ENCODE measurements at regions not wholly inside any gene's neighbourhood (a gene's known extent, or its start where the extent isn't known, plus 50 kb on each side); places are given as distances from the start of the nearest gene placed in this dataset.

DNA sequence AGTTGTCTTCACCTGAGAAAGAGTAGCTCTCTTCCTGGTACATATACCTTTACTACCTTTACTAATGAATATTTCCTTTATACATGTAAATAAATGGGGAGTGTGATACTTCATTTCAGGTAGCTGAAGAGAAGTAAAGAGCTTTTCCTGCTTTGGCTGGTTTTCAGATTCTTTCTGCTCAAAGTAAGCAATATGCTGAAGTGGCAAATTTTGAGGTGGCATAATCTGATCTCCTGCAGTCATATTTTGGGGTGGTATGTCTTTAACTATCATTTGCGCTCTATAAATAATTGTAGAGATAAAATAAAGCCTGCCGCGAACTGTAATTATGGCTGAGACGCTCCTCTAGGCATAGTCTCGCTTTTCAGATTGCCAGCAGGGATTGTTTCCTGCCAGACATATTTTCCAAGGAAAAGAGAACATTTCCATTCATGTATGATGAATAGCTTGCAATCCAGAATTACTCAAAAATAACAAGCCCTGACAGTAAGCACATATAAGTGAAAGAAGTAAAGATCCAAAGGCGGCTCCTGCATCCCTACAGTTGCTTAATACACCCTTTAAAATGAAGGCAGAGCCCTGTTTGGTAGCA lies 200.7 kb downstream of the C12orf50 start:
- DNase-seq, result no peak

DNA sequence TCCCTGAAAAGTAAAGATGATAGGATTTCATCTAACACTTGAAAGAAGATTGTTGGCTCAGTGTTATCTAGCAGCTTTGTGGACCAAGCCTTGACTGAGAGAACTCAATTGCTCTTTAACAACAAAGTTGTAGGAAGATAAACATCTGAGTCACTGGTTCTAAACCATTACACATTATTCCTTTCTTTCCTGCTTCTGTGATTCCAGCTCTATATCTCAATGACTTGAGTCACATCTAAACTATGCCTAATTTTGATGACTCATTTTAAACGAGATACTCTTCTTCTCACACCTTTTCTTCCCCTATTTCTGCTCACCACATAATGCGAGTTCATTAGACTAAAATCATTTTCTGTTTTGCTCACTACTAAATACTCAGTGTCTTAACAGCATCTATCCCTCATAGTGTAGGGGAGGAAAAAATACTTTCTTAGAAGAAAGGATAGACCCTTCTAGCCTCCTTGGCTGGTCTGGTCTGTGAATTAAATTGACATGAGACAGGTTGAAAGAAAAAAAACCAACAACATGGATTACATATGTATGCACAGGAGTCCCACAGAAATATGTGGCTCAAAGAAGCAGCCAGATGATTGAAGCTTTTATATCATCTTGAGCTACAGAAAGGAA lies 201.4 kb downstream of the C12orf50 start:
- DNase-seq, result no peak

DNA sequence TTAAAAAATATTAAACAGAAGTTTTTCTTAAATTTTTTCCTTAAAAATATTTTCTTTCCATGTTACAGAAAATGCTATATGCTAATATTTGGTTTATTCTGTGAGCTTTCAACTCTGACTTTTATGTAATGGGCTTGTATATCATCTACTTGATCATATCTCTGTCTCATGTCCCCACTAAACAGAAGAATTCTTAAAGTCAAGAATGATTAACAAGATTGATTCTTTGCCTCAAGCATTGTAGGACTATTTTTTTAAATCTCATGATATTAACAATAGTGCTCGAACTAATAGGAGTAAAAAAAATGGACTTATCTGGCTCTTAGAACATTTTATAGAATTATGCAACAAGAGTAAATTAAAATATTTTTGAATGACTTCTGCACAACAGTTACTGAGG lies 206.3 kb downstream of the C12orf50 start:
- no peak for DNase-seq

DNA sequence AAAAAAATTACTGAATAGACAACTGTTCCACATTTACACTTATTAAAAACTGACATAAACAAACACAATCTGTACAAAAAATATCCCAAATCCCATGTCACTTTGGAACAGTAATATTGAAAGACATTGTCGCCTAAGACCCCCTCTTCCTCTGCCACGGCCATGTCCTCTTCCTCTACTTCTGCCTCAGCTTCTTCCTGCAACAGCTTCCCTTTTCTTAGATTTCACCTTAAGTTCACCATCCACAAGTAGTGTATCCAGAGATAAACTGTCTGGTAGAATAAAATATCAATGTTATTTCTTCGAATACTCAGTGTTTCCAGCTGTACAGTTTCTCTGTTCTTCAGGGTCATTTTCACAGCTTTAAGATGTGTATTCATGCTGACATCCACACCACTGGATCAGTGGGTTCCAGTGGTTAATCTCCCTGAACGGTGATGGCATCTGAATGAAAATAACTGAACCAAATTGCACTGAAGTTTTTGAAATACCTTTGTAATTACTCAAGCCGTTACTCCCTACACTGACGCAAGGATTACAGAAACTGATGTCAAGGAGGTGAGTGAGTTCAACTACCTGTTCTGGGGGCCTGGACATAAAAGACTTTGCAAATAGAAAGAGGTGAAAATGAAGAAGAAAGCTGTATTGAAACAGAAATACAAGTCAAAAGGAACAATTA lies 208.5 kb downstream of the C12orf50 start:
- DNase-seq, result no peak

DNA sequence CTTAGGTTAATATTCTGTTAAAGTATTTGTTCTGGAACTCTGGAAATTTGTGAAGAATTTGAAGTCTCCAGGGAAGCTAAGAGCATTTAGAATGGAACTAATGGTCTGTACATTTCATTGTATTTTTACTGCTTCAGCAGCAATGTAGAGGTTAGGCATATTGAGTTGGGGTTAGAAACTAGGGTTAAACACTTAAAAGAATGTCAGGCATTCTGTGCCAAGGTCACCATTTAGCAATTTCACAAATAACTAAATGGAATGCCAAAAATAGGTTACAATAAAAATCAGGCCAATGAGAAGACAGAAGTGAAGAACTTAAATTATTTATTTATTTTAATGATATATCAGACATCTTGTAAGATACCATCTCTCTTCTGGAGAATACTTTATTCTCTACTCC lies 210.8 kb downstream of the C12orf50 start:
- no peak for DNase-seq

DNA sequence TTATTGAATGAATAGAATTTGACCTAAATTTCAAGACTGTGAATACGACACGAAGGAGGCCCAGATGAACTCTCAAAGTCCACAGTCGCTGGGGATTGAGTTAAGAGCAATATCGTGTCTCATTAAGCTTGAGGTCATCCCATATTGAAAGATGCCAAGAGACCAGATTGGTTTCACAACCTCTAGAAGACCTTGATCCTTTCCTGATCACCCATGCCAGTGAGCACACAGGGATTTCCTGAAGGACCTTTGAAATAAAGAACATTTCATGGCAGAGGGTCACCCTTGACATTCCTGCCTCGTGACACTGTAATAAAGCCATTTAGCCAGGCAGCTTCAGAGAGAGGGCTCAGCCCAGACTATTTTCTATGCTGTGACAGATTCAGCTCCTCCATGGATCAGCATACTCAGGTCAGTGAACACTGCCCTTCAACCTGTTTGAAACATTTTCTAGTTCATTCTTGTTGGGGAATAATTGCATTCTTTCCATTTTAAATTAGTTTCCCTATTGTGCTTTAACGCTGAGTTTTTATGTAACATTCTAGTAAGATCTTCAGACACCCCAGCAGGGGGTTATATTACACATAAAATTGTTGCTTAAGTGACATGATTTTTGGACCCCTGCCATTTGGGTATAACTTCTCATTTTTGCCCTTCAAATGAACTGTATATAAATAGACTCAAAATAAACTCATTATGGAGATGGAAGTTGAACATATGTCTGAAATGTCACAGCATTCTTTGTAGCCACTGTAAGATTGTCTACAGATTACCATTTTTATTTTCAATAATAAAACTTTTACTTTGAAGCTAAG lies 213.2 kb downstream of the C12orf50 start:
- no peak for DNase-seq

DNA sequence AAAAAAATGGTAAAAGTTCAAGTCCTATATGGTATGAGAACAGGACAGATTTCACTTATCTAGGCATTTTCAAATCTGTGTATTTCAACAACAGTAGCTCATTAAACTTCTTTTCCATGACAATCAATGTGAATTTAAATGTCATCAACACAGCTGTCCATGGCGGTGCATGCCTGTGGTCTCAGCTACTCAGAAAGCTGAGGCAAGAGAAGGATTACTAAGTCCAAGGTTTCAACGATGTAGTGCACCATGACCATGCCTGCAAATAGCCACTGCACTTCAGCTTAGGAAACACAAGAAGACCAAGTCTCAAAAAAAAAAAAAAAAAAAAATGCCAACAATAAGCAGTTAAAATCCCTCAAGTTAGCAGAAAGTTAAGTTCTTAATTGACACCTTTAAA lies 214.6 kb downstream of the C12orf50 start:
- DNase-seq, result no peak

DNA sequence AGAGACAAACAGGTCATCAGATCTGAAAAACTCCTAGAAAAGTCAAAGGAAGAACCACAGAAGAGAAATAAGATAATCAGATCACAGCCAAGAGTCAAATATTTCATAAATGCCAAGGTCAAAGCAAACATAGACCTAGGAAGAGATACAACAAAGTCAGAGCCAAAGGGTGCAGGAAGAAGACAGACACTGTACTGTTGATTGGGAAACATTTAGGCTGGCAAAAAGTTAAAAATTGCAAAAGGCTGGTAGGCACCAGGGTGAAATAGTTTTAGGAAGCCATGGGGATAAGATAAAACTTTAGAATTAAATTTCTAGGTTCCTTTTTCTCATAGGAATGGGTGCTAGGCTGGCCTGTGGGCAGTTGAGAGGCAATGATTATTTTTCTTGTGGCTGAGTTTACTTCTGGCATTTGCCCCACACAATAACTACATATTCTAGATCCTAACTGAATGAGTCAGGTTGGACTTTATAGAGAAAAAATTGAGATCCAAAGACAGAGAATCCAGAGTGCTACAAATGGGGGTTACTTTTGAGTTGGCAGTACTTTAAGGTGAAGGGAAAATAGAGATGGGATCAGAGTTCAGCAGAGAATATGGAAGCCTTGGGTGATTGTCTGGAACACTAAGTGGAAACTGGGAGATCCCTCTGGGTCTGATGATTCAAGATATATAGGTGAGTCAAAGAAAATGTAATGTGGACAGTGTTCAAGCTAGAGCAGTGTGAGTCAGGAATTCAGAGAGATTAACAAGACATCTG lies 215.5 kb downstream of the C12orf50 start:
- no peak for DNase-seq

DNA sequence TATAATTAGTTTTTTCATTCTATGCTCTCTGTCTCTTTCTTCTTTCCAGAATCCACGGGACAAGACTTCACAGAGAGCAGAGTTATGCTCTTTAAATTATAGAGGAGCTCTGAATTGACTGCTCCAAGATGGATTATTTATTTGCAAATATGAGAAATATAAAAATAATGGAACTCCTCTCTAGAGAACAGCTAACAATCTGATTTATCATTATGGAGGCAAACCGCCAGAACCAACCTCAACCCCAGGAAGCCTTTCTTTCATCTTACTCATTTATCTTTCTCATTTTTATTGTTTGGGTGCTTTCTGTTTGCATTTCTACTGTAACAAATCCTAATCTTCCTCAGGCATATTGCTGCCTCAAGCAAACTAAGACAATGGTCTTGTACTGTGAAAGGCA lies 216.5 kb downstream of the C12orf50 start:
- DNase-seq, result no peak

DNA sequence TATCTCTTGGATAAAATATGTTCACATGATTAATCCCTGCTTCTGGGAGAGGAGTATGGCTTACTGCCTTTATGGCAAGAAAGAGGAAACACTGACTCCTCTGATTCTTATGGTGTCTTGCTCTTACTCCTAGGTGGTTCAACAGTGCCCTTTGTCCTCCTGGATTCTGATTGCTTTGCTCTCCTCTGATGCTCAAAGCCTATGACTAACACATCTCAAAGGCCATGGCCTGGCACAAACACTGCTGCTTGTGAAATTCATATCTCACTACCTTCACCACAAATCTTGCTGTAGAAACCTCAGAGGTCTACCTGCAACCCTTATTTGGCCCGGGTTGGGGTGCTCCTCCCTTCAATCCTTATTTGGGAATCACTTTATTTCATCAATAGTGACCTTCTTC lies 217.2 kb downstream of the C12orf50 start:
- DNase-seq, result no peak

DNA sequence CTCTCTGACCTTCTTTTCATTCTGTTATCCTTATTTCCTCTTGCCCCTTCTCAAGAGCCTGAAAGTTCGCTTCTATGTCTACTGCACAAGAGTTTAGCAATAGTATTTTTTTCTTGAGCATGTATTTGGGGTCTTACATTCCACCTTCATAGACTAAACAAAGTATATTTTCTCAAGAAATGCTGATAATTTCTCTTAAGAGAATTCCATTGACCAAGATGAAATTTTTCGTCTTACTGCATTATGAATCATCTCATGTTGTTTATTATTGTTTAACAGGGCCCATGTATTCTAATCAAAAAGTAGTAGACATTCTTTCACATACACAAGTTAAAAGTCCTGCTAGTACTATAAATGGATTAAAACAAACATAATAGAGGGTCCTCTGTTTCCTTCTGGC lies 219.3 kb downstream of the C12orf50 start:
- DNase-seq, result no peak

DNA sequence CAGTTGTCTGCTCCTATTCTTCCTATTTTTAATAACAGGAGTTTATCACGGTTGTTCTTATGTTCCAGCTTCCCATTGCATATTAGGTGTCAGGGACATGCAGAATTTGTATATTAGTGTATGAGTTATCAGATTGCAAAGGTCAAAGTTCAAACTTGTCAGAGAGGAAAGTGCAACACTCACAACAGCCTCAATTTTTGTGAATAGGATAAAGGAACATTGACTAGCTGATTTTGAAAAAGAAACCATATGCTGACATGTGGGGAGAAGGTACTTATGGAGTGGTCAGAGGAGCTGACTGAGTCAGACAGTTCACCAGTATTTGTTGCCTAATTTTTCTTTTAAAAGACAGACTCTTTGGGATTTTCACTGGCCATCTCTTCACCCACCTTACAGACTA lies 222.1 kb downstream of the C12orf50 start:
- DNase-seq, result no peak

DNA sequence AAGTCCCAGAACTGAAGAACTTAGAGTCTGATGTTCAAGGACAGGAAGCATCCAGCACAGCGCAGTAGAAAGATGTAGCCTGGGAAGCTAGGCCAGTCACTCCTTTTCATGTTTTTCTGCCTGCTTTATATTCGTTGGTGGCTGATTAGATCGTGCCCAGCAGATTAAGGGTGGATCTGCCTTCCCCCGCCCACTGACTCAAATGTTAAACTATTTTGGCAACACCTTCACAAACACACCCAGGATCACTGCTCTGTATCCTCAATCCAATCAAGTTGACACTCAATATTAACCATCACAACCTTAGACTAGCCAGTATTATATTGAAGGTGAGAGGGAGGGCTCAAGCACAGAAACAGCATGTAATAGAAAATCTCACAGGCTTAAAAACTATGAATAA lies 222.9 kb downstream of the C12orf50 start:
- no peak for DNase-seq

DNA sequence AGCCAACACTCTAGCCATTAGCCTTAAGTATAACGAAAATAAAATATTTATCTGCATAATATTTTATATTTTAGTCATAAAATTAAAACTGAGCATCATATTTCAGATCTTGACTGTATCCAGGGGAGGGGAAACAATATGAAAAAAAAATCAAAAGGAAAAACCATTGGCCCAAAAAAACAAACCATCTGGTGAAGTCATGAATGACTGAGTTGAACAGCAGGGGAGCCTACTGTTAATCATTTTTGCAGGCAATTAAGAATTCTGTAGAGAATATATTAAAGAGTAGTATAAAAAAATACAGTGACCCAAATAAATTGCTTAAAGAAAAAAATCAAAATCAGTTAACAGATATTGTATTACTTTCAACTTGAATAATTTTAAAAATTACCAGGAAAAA lies 224.8 kb downstream of the C12orf50 start:
- DNase-seq, result no peak

DNA sequence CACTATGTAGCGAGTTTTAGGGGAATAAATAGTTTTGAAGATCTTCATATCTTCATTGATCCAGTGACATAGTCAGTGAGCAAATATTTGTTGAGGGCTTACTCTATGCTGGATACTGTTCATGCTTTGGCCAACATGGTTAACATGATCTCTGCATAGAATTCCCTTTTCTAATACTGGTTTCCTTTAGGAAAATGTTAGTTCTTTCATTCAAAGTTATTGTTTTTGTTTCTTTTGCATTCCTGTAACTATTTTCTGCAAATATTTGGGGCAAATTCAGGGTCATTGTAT lies 226.5 kb downstream of the C12orf50 start:
- DNase-seq, result no peak

DNA sequence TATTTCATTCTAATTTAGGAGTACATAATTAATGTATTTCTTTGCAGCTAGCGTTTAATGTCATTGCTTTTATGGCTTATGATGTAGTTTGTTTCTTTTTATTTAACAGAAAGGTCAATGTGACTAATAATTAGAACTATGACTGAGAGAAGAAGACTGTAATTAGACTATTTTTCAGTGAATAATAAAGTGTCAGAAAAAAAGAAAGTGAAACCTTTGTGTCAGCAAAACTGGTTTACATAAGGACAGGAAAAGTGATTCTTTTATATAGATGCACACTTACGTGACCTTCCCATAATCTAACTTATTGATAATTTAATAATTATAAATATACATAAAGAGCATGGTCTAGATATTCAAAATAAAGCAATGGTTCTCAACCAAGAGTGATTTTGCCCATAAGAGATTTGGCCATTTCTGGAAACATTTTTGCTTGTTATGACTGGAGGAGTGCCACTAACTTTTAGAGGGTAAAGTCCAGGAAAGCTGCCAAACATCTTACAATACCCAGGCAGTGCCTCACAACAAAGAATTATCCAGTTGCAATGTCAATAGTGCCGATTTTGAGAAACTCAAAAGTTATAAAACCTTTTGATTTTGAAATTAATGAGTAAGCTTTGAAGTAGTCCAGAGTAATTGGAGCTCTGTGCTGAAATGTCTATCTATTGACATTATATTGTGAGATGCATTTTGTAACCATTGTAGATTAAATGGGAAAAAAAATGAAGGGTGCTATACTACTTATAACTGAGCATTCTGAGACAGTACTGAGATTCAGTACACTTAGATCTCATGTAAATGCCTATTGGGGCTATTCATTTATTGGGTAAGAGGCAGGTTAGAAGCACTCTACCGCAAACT lies 227.1 kb downstream of the C12orf50 start:
- DNase-seq, result no peak

DNA sequence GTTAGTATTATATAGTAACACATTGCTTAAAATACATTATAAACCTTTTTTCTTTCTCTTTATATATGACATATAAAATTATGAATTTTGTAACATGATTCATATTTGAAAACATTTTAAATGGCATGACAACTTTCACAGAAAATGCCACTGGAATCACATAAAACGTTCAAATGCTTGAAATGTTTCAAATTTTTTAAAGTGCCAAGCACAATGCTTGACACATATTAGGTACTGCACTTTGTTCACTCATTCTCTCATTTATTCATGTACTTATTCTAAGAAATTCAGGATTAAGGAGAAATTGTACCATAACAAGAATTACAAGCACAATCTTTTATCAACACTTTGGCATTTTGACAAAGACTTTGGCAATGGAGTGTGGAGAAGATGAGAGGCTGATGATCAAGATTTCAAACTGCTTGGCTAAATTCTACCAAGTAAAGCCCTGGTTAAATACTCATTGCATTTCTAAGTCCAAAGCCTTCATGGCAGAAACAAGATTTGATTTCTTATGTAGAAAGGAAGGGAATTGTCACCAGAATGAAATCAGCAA lies 232.2 kb downstream of the C12orf50 start:
- DNase-seq, result no peak

DNA sequence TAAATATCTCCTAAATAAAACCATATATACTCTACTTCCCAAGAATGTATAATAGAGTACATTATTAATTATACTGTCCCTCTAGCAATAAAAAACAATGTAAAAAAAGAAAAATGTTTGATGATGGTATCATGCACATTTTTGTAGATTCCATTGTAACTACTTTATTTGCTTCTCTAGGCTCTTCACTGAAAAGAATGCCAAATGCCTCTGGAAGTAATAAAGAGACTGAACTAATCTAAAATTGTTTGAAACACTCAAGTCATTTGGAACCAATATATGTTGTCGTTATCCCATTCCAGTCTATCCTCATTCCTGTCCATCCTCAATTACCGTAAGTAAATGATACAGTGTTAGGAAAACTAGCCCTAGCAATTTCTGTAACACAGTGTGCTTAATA lies 233.6 kb downstream of the C12orf50 start:
- no peak for DNase-seq

DNA sequence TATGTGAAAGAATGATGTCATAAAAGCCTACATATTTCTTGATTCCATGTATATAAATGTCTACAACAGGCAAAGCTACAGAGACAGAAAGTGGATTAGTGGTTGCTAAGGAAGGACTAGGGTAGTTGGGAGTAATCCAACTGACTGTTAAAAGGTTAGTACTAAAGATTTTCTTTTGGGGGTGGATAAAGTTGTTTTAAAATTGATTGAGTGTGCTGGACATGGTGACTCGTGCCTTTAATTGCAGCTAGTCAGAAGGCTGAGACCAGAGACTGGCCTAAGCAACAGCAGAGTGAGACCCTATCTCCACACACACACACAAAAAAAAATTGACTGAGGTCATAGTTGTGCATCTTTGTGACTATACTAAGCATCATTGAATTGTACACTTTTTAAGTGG lies 234.3 kb downstream of the C12orf50 start:
- no peak for DNase-seq

DNA sequence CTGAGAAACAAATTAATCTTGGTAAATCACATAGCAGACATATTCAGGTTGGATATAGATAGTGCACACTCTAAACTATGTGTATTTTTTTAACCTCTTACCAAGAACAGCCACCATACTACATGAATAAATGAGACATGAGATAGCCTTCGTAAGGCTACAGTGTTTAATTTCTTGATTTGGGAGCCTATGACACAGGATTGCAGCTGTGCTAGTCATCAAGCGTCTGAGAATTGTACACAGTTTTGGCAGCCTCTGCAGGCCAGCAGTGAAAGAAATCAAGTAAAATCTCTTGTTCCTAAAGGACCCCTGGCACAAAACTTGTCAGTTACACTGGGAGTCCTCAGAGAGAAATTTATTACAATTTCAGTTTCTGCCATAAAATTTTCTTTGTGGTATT lies 236.1 kb downstream of the C12orf50 start:
- no peak for DNase-seq

DNA sequence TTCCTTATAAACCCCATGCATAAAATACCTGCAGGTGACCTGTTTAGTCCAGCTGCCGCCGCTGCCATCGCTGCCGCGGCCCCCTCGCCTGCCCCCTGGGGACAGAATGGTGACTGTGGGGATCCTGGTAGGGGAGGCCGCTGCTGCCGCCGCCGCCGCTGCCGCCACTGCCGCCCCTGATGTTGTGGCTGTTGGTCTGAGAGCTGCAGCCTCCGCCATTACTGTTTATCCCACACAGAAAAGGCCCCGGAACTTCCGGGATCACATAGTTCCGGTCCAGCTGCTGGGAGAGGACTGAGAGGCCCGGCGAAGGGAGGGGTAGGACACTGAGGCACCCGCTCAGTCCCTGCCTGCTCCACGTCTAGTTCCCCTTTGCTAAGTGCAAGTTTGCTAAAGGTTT lies 244.9 kb downstream of the C12orf50 start:
- no peak for DNase-seq

DNA sequence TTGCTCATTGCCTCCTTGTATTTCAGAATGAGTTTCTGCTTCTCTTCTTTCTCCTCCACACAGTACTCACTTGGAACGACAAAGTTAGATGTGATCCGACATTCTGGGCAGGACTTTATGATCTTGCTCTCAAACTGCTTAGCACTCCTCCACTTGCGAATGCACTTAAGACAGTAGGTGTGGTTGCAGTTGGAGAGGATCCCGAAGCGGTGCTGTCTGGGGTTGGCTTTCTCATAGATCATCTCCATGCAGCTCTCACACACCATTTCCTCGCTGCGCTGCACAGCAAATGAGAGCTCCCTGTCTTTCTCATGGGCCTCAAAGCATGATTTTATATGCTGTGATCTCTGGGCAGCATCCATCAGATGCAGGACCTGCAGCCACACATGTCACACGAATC lies 245.7 kb downstream of the C12orf50 start:
- DNase-seq, result no peak
